ENCODE measurements at regions not wholly inside any gene's neighbourhood (a gene's known extent, or its start where the extent isn't known, plus 50 kb on each side); places are given as distances from the start of the nearest gene placed in this dataset.

DNA sequence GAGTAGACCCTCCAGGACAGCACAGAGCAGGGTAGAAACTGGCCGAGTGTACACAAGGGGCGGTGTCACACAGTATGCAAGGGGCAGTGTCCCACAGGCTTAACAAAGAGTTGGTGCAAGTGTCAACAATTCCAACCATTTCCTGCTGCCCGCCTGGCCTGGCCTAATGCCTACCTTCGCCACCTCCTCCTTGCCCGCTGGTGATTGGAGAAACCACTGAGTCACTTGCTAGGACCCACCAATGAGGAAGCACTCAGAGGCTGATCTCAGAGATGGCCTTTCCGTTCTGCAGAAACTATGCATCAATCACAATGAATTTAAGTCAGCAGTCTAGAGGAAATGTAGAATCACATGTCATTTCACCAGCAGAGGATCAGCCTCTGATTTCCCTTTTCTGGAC, 263.3 kb upstream of the PKDCC start:
- TF ChIP-seq, protein P1, sequence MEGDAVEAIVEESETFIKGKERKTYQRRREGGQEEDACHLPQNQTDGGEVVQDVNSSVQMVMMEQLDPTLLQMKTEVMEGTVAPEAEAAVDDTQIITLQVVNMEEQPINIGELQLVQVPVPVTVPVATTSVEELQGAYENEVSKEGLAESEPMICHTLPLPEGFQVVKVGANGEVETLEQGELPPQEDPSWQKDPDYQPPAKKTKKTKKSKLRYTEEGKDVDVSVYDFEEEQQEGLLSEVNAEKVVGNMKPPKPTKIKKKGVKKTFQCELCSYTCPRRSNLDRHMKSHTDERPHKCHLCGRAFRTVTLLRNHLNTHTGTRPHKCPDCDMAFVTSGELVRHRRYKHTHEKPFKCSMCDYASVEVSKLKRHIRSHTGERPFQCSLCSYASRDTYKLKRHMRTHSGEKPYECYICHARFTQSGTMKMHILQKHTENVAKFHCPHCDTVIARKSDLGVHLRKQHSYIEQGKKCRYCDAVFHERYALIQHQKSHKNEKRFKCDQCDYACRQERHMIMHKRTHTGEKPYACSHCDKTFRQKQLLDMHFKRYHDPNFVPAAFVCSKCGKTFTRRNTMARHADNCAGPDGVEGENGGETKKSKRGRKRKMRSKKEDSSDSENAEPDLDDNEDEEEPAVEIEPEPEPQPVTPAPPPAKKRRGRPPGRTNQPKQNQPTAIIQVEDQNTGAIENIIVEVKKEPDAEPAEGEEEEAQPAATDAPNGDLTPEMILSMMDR (conservative IDR thresholded peaks at IDR 0.05; ENCODE audit: low read depth, low read length), result no peak
- no peak for TF ChIP-seq EZH2 (IDR thresholded peaks at IDR 0.05; ENCODE audit: borderline replicate concordance, low read depth, low read length, poor library complexity, severe bottlenecking)

All from A673 (cell line).